Activated CD8-positive, alpha-beta memory T cell treated with anti-CD3 and anti-CD28 coated beads, Interleukin-2, amount 10 ng/mL, durations not matched to agents 7 days and 5 days (primary cell): ENCODE measurements at regions not wholly inside any gene's neighbourhood (a gene's known extent, or its start where the extent isn't known, plus 50 kb on each side); places are given as distances from the start of the nearest gene placed in this dataset.

Experiments
- ATAC-seq: fragments of 150-1000 bp; cut with Tn5 transposase; one replicate; pipeline ENCODE4 v1.10.0; 2021; ENCODE audit warnings: moderate library complexity
- CTCF ChIA-PET: fragments of 350-600 bp; sonication (Branson Sonifier 250); formaldehyde crosslinking; loops from one replicate; lab custom pipeline; 2021; ENCODE audit warnings: antibody characterized with exemption; lab: Charles Lee
- DNase-seq: peaks from one replicate; pipeline ENCODE4 v3.0.0-alpha.2; 2020
- H3K27ac Mint-ChIP-seq: one replicate; pipeline ENCODE4 v1.8.0; 2021; ENCODE audit warnings: mild to moderate bottlenecking, mixed read lengths
- H3K27me3 Mint-ChIP-seq: one replicate; pipeline ENCODE4 v1.8.0; 2021; ENCODE audit warnings: mixed read lengths
- H3K36me3 Mint-ChIP-seq: one replicate; pipeline ENCODE4 v1.8.0; 2021; ENCODE audit warnings: mild to moderate bottlenecking, mixed read lengths
- H3K4me1 Mint-ChIP-seq: one replicate; pipeline ENCODE4 v1.8.0; 2021; ENCODE audit warnings: mixed read lengths
- H3K4me3 Mint-ChIP-seq: one replicate; pipeline ENCODE4 v1.8.0; 2021; ENCODE audit warnings: mild to moderate bottlenecking, moderate library complexity, mixed read lengths
- H3K9me3 Mint-ChIP-seq: one replicate; pipeline ENCODE4 v1.8.0; 2022; ENCODE audit warnings: low read depth, mixed read lengths

DNA sequence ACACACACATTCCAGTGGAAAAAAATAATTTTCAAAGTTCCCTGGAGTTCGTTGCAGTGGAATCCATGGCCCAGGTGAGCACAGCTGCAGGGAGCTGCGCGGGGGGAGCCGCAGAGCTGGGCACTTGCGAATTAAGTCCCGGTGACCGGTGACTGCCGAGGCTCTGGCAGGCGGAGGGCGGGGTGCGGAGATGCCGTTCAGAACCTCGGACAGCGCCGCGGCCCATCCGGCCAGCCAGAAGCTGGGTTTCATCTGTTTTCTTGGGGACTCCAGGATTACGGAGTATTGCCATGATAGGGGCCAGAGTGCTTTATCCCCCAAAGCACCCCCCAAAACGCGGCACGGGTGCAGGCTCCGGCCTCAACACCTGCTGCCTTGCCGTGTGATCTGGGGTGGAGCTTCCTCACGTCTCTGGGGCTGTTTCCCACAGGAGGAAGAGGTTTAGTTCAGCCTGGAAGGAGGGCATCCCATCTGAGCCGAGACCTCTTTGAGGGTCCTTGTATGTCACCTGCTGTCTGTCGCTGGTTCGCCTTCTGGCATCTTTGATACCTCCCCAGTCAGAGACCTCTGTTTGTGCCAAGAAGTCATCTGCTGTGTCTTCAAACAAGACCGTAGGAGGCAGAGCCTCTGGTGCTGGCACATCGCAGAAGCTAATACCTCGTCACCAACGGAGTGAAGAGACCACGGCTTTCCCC lies 99.4 kb downstream of the YTHDF1 start:
- no peaks in the 10 kb centered on the region for H3K4me1 Mint-ChIP-seq
- H3K36me3 Mint-ChIP-seq: no peaks in the 10 kb centered on the region
- H3K27me3 Mint-ChIP-seq: peaks cover 17% of the 10 kb centered on the region
- CTCF ChIA-PET: no interaction called here
- H3K9me3 Mint-ChIP-seq: peaks cover 4% of the 10 kb centered on the region
- no peak overlapping the region for H3K4me3 Mint-ChIP-seq
- DNase-seq (no peak), ATAC-seq (no peak)
- no peak overlapping the region for H3K27ac Mint-ChIP-seq

DNA sequence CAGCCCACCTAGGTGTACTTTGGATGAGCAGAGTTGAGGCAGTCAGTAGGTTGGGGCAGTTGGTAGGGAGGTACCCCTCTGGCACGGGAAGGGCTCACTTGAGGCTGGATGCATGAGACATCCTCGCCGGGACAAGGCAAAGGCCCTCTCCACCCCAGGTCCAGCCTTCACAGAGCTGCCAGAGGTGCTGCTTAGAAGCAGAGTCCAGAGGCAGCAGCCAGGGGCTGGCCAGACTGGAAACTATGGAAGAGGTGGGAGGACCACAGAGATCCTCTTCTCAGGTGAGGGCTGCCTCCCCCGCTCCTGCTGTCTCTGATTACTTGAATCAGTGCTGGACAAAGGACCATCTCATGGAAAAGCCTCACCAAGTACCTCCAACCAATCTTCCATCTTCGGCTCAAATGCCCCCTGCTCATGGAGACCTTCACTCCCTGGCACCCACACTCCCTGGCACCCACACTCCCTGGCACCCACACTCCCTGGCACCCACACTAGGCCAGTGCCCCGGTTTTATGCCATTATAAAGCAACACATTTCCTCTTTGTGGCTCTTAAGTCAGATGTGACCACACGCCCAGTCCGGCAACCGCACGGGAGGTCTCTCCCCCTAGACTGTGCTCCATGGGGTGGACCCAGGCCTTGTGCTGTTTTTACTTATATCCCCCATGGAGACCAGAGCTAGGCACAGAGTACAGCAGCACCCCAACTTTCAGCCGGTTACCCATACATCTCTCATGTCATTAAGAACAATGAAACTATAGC lies 100.1 kb downstream of the YTHDF1 start:
- no peak overlapping the region for H3K4me3 Mint-ChIP-seq
- no peaks in the 10 kb centered on the region for H3K36me3 Mint-ChIP-seq
- DNase-seq: no peak
- no peaks in the 10 kb centered on the region for H3K4me1 Mint-ChIP-seq
- H3K27me3 Mint-ChIP-seq: peaks cover 17% of the 10 kb centered on the region
- CTCF ChIA-PET: no interaction called here
- H3K9me3 Mint-ChIP-seq: peaks cover 5% of the 10 kb centered on the region
- no peak overlapping the region for H3K27ac Mint-ChIP-seq
- ATAC-seq: no peak

DNA sequence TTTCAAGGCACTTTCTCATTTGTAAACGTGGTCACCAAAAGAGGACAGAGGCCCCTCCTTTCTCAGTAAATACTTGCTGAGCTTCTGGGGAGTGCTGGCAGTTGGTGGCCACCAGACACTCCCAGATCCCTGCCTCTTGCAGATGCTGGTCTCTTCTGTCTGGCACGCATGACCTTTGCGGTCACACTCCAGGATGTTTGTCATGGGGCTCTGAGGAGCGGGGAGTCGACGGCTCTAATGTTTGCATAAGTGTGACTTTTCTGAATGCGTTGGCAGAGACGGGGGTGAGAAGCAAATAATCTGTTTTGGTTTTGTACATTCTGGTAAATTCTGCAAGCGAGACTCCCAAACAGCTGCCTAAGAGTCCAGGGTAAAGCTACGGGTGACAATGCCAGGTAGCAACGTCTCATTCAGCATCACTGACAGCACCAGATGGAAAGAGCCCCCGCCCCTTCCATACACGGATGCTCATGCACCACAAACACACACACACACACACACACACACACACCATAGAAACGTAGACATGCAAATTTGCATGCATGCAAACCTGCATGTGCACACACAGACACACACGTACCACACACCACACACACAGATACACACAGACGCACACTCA lies 101.1 kb downstream of the YTHDF1 start:
- no peak overlapping the region for H3K27ac Mint-ChIP-seq
- no peak for ATAC-seq
- peaks cover 17% of the 10 kb centered on the region for H3K27me3 Mint-ChIP-seq
- no peak for DNase-seq
- no peaks in the 10 kb centered on the region for H3K4me1 Mint-ChIP-seq
- CTCF ChIA-PET: no interaction called here
- no peaks in the 10 kb centered on the region for H3K36me3 Mint-ChIP-seq
- peaks cover 5% of the 10 kb centered on the region for H3K9me3 Mint-ChIP-seq
- no peak overlapping the region for H3K4me3 Mint-ChIP-seq

DNA sequence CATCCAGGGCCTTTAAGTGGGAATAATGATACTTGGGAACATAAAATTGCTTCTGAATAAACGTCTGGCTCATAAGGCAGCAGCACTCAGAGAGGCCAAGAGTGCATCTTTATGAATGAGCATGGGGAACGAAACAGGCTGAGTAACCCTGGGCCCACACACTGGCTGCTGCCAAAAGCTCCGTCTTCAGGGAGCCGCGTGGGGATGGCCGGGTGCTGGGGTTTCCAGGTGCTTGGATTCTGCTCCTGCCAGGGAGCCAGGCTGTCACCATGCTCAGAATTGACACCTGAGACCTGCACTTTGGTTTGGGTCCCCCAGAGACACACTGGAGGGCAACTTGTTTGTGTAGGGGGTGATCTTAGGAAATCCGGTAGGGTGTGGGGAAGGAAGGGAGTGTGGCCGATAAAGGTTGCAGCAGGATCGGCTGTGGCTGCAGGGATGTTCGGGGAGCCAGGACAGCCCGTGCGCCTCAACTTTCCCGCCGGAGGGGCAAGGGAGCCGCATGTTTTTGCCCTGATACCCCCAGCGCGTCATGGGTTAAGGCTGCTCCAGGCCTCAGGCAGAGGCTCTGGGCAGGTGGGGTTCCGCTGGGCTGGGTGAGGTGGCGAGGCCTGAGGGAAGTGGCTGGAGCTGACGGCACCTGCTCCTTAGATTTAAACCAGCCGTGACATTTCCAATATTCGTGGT lies 101.8 kb downstream of the YTHDF1 start:
- no peak overlapping the region for H3K4me3 Mint-ChIP-seq

DNA sequence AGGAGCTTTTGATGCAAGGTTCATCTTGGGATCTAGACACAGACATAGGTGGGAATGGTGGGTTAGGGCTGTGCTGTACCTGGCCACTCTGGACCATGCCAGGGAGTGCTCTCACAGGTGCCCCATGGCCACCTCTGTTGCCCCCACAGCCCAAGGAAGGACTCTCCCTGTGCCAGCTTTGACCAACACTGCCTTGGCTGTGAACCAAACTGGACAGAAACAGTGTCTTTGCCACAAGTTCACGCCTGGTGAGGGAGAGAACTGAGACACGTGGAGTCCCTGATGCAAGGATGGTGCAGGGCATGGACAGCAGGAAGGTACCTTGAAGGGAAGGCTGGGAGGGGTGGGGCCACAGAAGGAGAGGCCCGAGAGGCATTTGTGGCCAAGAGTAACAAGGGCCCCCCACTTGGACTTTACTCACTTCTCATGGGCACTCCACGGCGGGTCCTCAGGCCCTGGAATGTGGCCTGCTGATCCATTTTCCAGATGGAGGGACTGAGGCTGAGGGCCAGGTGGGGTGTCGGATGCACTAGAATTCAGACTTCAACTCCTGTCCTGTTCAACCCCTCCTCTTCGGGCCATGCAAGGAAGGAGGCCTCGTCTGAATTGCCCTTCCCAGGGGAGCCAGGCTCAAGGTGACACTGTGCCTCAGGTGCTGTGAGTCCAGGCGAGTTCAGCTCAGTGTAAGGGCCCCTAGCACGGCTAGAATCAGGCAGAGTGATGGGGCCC lies 103.3 kb downstream of the YTHDF1 start:
- Mint-ChIP-seq H3K36me3 (no peaks in the 10 kb centered on the region), H3K27me3 (peaks cover 17% of the 10 kb centered on the region), H3K4me3 (no peak overlapping the region), H3K27ac (no peak overlapping the region), H3K9me3 (peaks cover 5% of the 10 kb centered on the region), H3K4me1 (no peaks in the 10 kb centered on the region)
- DNase-seq (no peak), ATAC-seq (no peak)
- CTCF ChIA-PET: no interaction called here

More for the DNA sequence above, 101.8 kb downstream of the YTHDF1 start:
- CTCF ChIA-PET: no interaction called here
- H3K27ac Mint-ChIP-seq: no peak overlapping the region
- H3K36me3 Mint-ChIP-seq: no peaks in the 10 kb centered on the region
- H3K4me1 Mint-ChIP-seq: no peaks in the 10 kb centered on the region
- peaks cover 5% of the 10 kb centered on the region for H3K9me3 Mint-ChIP-seq
- no peak for DNase-seq
- no peak for ATAC-seq
- peaks cover 17% of the 10 kb centered on the region for H3K27me3 Mint-ChIP-seq

DNA sequence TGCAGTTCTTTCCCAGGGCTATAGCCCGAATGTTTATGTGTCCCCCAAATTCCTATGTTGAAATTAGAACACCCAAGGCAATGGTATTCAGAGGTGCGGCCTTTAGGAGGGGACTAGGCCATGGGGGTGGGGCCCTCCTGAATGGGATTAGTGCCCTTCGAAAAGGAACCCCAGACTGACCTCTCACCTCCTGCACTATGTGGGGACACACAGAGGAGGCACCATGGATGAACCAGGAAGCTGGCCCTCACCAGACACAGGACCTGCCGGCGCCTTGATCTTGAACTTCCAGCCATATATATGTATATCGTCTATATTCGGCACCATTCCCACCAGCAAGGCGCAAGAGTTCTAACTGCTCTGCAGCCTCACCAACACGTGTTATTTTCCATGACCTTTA lies 101.5 kb upstream of the BHLHE23 start:
- no peaks in the 10 kb centered on the region for H3K27me3 Mint-ChIP-seq
- ATAC-seq (no peak), DNase-seq (no peak)
- no peaks in the 10 kb centered on the region for H3K36me3 Mint-ChIP-seq
- H3K4me1 Mint-ChIP-seq: no peaks in the 10 kb centered on the region
- CTCF ChIA-PET: no interaction called here
- H3K9me3 Mint-ChIP-seq: peaks cover 5% of the 10 kb centered on the region
- no peak overlapping the region for H3K27ac Mint-ChIP-seq
- H3K4me3 Mint-ChIP-seq: no peak overlapping the region

DNA sequence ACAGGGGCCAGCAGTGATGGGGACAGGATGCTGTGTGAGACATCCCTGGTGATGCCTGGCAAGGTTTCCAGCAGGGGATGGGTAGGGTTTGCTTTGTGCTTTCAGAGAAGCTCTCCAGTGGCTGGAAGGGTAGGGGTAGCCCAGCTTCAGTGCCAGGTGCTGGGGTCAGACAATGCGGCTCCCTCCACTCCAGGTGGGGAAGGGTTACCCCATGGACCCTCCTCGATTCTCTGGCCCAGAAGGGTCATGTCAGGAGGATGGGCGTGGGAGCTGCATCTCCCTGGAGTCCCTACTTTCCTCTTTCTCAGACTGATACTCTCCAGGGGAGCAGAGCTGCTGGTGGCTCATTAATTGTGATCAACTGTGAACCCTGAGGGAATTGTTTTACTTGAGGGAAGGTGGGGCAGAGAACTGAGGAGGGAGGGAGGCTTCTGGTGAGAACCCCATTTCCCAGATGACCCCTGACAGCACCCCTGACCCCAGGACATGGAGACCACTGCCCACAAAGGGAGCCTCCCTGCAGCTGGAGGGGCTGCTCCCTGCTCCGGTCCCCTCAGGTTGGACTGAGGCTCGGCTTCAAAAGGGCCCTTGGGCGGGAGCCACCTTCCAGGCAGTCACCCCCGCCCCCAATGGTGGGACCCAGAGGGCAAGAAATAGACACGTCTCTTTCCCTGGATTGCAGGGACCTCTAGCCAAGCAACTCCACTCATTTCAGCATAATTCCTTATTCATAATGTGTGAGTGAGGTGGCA lies 100.9 kb upstream of the BHLHE23 start:
- Mint-ChIP-seq H3K4me3 (no peak overlapping the region), H3K4me1 (peaks cover 2% of the 10 kb centered on the region), H3K36me3 (no peaks in the 10 kb centered on the region), H3K9me3 (peaks cover 5% of the 10 kb centered on the region), H3K27ac (no peak overlapping the region), H3K27me3 (no peaks in the 10 kb centered on the region)
- DNase-seq (no peak), ATAC-seq (no peak)
- CTCF ChIA-PET: no interaction called here

DNA sequence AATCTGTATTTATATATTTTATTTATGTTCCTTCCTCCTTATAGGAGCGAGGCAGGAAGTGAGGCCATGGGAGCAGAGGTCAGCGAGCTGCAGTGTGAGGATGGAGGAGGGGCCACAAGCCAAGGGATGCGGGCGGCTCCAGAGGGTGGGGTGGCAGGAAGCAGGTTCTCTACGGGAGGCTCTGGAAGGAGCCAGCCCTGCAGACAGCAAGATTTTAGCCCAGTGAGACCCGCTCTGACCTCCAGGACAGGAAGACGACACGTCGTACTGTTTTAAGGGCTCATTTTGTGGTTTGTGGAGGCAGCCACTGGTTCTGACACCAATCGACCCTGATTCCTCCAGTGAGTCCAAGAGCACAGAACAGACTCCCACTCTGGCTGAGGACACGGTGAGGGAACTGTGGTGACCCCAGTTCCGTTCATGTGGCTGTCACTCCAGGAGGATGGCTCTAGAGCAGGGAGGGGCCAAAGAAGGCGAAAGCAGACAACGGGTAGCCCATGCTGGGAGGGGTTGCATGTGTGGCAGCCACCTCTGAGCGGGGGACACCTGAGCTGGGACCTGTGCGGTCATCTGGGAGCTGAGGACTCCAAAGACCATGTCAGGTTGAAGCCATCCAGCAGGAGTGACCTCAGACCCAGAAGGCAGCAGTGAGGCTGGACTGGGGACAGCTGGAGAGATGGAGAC lies 100.1 kb upstream of the BHLHE23 start:
- DNase-seq (no peak), ATAC-seq (no peak)
- Mint-ChIP-seq H3K4me3 (no peak overlapping the region), H3K27me3 (no peaks in the 10 kb centered on the region), H3K36me3 (no peaks in the 10 kb centered on the region), H3K27ac (no peak overlapping the region), H3K9me3 (peaks cover 4% of the 10 kb centered on the region), H3K4me1 (peaks cover 3% of the 10 kb centered on the region)
- CTCF ChIA-PET: no interaction called here

DNA sequence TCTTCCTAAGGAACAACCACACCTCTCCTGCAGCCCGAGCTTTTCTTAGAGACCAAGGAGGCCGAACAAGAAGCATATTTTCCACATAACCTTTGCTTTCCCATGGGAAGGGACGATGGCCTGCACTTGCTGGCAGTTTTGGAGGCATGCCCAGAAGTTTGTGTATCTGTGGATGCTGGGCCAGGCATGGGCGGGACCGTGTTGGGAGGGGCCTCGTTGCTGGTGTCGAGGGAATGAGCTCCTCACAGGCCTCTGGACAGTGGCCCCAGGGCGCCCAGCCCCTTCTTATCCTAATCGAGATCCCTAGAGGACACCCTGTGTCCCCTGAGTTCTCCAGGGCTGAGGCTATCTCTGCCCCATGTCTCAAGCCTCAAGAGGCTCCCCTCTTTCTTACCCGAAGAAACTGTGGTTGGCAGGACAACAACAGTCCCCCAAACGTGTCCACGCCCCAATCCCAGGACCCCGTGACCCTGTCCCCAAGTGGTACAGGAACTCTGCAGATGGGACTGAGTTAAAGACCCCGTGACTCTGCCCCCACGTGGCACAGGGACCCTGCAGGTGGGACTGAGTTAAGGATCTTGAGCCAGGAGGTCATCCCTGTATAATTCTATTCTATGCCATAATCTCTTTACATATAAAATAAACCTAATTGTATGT lies 99.5 kb upstream of the BHLHE23 start:
- ATAC-seq: no peak
- H3K27me3 Mint-ChIP-seq: no peaks in the 10 kb centered on the region
- DNase-seq: no peak
- H3K4me3 Mint-ChIP-seq: no peak overlapping the region
- CTCF ChIA-PET: no interaction called here
- no peaks in the 10 kb centered on the region for H3K9me3 Mint-ChIP-seq
- peaks cover 7% of the 10 kb centered on the region for H3K4me1 Mint-ChIP-seq
- no peaks in the 10 kb centered on the region for H3K36me3 Mint-ChIP-seq
- H3K27ac Mint-ChIP-seq: no peak overlapping the region

DNA sequence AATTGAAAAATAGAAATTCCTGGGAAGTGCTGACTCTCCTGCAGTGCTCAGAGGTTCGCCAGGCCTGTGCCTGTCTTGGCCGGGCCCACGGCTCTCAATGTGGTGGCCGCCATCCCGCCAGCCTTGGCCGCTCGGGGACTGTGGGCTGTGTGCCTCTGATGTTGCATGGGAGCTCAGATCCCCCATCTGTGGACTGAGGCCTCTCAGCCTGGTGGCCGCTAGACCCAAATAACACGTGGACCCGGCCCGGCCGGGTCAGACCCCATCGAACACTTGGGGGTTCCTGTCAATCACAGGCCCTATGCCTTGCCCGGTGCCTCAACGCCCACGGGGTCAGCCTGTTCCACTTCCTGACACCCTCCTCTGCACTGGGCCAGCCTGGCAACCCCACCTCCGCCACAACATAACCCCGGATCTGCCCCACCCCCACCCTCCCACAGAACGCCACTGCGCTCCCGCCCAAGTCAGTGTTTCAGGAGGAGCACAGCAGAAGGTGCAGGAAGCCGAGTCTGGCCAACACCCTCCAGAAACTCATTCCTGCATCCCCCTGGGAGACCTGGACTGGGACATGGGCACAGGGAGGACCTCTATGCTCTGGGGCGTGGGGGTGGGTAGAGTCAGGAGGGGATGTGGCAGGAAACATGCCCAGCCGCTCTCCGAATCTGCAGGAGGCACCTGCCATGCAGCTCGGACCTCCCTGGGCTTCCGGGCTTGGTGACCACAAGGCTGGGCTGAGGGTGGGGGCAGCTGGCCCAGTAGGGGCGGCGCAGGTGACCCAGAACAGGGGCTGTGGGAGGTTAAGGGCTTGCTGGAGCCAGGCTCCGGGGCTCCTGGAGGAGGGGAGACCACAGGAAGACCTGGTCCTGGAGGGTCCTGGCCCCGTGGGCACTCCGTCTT lies 98.7 kb upstream of the BHLHE23 start:
- CTCF ChIA-PET: no interaction called here
- no peaks in the 10 kb centered on the region for H3K9me3 Mint-ChIP-seq
- H3K27me3 Mint-ChIP-seq: no peaks in the 10 kb centered on the region
- peaks cover 7% of the 10 kb centered on the region for H3K4me1 Mint-ChIP-seq
- ATAC-seq: no peak
- no peak overlapping the region for H3K27ac Mint-ChIP-seq
- DNase-seq: no peak
- H3K36me3 Mint-ChIP-seq: no peaks in the 10 kb centered on the region
- no peak overlapping the region for H3K4me3 Mint-ChIP-seq
